Activated naive CD8-positive, alpha-beta T cell treated with anti-CD3 and anti-CD28 coated beads for 36 hours (primary cell): ENCODE measurements at regions not wholly inside any gene's neighbourhood (a gene's known extent, or its start where the extent isn't known, plus 50 kb on each side); places are given as distances from the start of the nearest gene placed in this dataset.

ENCODE experiments used
- DNase-seq: peaks from one replicate; pipeline ENCODE4 v3.0.0; 2021
- H3K27ac Mint-ChIP-seq: one replicate; pipeline ENCODE4 v1.8.0; 2022; ENCODE audit warnings: mild to moderate bottlenecking, moderate library complexity, mixed read lengths
- H3K27me3 Mint-ChIP-seq: one replicate; pipeline ENCODE4 v1.8.0; 2022; ENCODE audit warnings: mild to moderate bottlenecking, mixed read lengths
- H3K36me3 Mint-ChIP-seq: one replicate; pipeline ENCODE4 v1.8.0; 2021; ENCODE audit warnings: mild to moderate bottlenecking, mixed read lengths
- H3K4me1 Mint-ChIP-seq: one replicate; pipeline ENCODE4 v1.8.0; 2021; ENCODE audit warnings: mixed read lengths
- H3K4me3 Mint-ChIP-seq: one replicate; pipeline ENCODE4 v1.8.0; 2022; ENCODE audit warnings: mild to moderate bottlenecking, moderate library complexity, mixed read lengths
- H3K9me3 Mint-ChIP-seq: one replicate; pipeline ENCODE4 v1.8.0; 2022; ENCODE audit warnings: mixed read lengths

DNA sequence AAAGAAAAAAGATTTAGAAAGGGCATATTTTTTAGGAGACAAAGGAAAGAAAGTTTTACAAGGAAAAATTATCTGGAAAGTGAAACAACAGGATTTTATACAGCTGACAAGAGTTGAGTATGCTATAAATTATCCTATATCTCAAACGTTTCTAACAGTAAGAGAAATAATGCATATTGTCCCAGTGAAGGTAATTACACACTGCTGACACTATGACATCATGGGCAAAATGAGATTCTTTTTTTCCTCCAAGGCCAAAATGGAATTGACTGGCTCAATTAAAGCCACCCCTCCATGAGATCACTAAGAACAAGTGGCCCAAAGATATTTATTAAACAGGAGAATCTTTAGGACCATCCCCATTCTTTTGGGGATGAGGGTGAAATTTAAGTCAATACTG is 72.0 kb upstream of the CDIN1 start:
- Mint-ChIP-seq H3K4me3 (no peak overlapping the region), H3K9me3 (no peaks in the 10 kb centered on the region), H3K4me1 (no peaks in the 10 kb centered on the region), H3K27ac (no peak overlapping the region), H3K27me3 (peaks cover 21% of the 10 kb centered on the region), H3K36me3 (no peaks in the 10 kb centered on the region)
- no peak for DNase-seq

DNA sequence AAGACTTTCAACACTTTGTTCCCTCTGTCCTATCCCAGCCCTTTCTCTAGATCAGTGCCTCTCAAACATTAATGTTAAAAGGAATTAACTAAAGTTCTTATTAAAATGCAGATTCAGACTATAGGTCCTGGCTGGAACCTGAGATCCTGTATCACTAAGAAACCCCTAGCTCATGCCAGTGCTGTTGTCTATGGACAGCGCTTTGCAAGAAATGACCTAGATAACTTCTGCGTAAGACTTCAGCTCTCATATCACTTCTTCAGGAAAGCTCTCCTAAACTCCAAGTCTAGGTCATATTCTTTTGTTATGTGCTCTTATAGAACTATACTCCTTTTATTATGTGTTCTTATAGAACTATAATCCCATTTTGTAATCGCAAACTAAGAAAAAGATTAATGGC is 67.8 kb upstream of the CDIN1 start:
- Mint-ChIP-seq H3K9me3 (no peaks in the 10 kb centered on the region), H3K4me1 (no peaks in the 10 kb centered on the region), H3K4me3 (no peak overlapping the region), H3K36me3 (no peaks in the 10 kb centered on the region), H3K27me3 (peaks cover 11% of the 10 kb centered on the region), H3K27ac (no peak overlapping the region)
- no peak for DNase-seq

DNA sequence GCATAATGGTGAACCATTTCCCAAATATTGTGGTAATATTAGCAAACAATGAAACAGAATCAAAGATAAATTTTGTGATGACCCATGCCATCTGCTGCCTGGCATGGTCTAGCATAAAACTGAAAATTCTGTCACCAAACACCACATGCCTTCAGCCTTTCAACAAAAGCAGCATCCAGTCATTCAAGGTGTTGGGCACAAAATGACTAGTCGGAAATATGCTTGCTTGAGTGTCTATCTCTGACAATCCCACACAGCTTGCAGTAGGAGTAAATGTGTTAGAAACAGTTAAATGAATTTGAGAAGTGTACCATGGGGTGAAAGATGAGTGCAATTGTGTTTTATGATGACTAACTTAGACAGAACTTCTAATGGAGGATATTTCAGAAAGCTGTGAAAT is 61.7 kb upstream of the CDIN1 start:
- Mint-ChIP-seq H3K27ac (no peak overlapping the region), H3K36me3 (no peaks in the 10 kb centered on the region), H3K4me1 (no peaks in the 10 kb centered on the region), H3K27me3 (peaks cover 27% of the 10 kb centered on the region), H3K4me3 (no peak overlapping the region), H3K9me3 (peaks cover 1% of the 10 kb centered on the region)
- DNase-seq, result no peak

DNA sequence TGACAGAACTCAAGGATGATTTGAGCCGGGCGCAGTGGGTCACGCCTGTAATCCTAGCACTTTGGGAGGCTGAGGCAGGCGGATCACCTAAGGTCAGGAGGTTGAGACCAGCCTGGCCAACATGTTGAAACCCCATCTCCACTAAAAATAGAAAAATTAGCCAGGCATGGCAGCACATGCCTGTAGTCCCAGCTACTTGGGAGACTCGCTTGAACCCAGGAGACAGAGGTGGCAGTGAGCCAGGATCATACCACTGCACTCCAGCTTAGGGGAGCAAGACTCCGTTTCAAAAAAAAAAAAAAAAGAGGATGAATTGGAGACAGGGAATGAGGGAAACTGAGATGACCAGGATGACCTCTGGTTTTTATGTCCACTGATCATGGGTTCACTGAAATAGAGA is 60.4 kb upstream of the CDIN1 start:
- Mint-ChIP-seq H3K9me3 (peaks cover 1% of the 10 kb centered on the region), H3K4me3 (no peak overlapping the region), H3K27ac (no peak overlapping the region), H3K4me1 (no peaks in the 10 kb centered on the region), H3K27me3 (peaks cover 27% of the 10 kb centered on the region), H3K36me3 (no peaks in the 10 kb centered on the region)
- no peak for DNase-seq

DNA sequence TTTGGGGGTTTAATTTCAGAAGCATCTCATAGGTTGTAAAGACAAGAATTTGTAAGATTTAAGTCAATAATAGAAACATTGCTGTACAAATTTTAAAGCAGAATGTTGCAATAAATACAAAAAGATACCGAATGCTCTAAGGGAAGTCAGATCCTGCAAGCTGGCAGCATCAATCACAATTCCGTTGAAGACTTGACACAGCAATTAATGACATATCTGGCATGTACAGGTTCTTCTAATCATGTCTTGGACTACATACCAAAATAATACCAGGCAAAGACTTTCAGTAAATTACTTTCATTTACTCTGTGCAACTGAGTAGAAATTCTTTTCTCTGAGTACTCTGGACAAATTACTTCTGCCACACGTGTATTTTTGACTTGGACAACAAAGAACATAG is 54.0 kb upstream of the CDIN1 start:
- no peak for DNase-seq

DNA sequence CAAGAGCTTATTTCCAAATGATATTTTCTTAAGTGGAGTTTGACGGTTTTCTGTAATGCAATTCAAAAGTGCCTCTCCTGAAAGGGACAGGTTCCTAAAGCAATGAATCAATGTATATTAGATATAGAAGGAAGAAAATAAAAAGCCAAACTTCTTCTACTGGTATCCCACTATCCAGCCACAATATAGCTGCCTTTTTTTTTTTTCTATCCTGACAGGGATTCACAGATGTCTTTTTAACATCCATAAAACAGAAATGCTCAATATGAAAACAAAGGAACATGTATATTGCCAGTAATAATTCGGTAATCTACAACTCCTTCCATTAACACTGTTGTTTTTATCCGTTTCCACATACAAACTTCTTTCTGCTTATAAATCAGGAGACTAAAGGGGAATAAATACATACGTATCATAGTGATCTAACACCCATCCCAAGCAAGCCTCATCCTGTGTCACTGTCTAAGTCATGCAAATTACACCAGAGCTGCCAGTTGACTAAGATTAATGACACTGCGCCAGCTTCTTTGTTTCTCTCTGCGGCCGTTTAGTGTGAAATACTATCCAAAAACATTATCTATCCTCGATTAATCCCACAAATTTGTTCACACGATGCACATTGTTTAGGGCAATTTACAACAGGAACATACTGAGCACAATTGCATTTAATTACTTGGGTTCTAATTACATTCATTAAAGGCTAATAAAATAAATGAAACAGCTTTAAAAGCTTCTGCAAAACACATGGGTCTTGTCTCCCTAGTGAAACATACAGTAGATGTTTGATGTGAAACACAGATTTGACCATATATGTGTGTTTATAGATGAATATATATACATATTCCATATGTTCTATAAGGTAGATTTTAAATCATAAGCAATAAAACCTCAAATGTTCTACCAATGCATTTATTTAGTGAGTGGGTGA is 51.9 kb upstream of the CDIN1 start:
- Mint-ChIP-seq H3K27me3 (peaks cover 31% of the 10 kb centered on the region), H3K27ac (no peak overlapping the region), H3K36me3 (no peaks in the 10 kb centered on the region), H3K9me3 (no peaks in the 10 kb centered on the region), H3K4me3 (no peak overlapping the region), H3K4me1 (no peaks in the 10 kb centered on the region)
- no peak for DNase-seq

More for the DNA sequence above, 54.0 kb upstream of the CDIN1 start:
- Mint-ChIP-seq H3K4me3 (no peak overlapping the region), H3K4me1 (no peaks in the 10 kb centered on the region), H3K9me3 (no peaks in the 10 kb centered on the region), H3K27ac (no peak overlapping the region), H3K36me3 (no peaks in the 10 kb centered on the region), H3K27me3 (peaks cover 26% of the 10 kb centered on the region)

DNA sequence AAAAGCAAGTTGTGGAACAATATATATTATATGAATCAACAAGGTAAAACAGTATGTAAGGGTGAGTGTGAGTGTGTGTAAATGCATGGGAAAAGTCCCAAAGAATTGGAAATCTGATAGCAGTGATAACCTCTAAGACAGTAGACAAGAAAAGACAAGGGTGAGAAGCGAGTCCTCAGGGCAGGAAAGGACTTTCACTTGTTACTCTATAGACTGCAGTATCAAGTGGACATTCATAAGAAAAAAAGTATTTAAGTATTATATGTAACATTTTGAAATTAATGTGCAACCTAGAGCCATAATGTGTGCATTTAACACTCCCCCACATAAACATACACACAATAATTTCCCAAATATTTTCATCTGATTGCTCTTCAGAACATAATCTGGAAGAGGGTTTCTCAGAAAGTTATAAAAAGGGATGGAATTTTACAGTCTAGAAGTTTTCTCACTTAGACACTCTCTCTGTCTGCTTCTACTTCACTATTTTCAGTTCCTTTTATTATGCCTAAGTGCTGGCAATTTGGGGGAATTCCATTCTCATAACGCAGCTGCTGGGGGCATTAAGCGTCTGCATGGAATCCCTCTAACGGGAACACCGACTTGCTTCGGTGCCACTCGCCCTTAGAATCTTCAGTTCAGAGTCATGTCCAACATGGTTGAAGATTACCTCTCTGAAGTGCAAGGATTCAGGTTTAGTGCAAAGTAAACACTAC is 50.0 kb upstream of the CDIN1 start:
- Mint-ChIP-seq H3K4me1 (no peaks in the 10 kb centered on the region), H3K27ac (no peak overlapping the region), H3K9me3 (no peaks in the 10 kb centered on the region), H3K4me3 (no peak overlapping the region), H3K36me3 (no peaks in the 10 kb centered on the region), H3K27me3 (peaks cover 32% of the 10 kb centered on the region)
- no peak for DNase-seq
